ENCODE measurements at regions not wholly inside any gene's neighbourhood (a gene's known extent, or its start where the extent isn't known, plus 50 kb on each side); places are given as distances from the start of the nearest gene placed in this dataset.

- TF ChIP-seq POLR2A (IDR thresholded peaks at IDR 0.05) (no peak), CTCF (IDR thresholded peaks at IDR 0.05) (no peak)
Measured at GRCh38 chr11:115806056-115806455, 301.8 kb upstream of the CADM1 start.
